CD4-positive, alpha-beta T cell treated with Interleukin-17A for 1 hour (primary cell): ENCODE measurements at regions not wholly inside any gene's neighbourhood (a gene's known extent, or its start where the extent isn't known, plus 50 kb on each side); places are given as distances from the start of the nearest gene placed in this dataset.

Experiments
- DNase-seq: peaks from one replicate; pipeline ENCODE4 v3.0.0-alpha.2; 2020

- no peak for DNase-seq
Observed at GRCh38 chr16:86122681-86123342, 223.8 kb downstream of the IRF8 start.

GRCh38 chr16:86124321-86124720, 225.4 kb downstream of the IRF8 start:
- DNase-seq: no peak

GRCh38 chr16:86126891-86127290, 227.9 kb downstream of the IRF8 start:
- no peak for DNase-seq

DNA sequence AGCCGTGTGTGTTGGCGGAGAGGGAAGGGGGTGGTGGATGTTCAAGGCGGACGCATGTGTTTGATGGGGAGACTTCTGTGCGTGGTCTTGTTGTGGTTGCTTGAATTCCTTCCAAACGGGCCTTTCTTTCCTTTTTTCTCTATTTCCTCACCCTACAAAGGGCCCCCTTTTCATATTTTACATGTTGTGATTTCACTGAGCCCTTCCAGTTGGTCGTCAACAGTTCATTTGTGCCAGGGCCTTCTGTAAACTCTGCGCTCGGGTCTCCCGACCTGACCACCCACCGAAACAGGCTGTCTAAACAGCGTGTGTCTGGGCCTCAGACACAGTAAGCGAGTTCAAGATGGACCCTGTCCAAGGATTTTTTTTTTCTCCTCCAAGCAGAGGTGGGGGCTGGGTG, 228.4 kb downstream of the IRF8 start:
- DNase-seq: no peak

GRCh38 chr16:86128246-86128645, 229.3 kb downstream of the IRF8 start:
- DNase-seq: no peak

DNA sequence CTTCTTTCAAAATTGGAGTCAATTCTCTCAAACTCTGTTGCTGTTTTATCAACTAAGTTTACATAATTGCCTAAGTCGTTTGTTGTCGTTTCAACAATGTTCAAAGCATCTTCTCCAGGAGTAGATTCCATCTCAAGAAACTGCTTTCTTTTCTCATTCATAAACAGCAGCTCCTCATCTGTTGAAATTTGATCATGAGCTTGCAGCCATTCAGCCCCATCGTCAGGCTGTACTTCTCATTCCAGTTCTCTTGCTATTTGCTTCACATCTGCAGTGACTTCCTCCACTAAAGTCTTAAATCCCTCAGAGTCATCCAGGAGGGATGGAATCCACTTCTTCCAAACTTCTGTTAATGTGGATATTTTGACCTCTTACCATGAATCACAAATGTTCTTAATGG, 230.6 kb downstream of the IRF8 start:
- no peak for DNase-seq

DNA sequence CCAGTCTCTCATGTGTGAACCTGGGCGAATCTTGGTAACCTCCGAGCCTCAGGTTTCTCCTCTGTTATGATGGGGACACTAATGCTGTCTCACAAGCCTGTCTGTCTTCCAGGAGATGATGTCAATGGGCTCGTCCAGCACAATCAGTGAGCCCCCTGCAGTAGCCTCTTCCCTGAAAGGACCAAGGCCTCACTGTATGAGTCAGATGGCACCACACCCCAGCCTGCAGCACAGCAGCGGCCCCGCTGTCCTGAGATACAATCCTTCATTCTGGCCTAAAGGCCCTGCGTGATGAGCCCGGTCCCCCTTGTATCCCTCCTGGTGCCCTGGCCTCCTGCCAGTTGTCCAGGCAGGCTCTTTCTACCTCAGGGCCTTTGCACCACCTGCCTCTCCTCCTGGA, 234.4 kb downstream of the IRF8 start:
- DNase-seq: no peak

DNA sequence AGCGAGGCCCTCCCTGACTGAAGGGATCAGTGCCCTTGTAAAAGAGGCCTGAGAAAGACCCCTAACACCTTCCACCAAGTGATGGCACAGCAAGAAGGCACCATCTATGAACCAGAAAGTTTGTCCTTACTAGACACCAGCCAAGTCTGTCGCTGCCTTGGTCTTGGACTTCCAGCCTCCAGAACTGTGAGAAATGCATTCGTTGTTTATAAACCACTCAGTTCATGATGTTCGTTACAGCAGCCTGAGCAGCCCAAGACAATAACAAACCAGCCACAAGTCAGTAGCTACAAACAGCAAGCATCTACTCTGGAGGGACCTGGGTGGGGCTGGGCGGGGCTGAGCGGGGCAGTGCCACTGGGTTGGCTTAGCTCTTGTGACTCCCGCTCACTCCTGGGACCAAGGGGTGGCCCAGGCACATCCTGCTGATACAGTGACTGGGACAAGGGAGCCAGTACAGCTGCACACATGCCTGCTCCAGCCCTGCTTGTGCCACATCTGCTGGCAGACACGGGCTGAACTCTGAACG, 234.9 kb downstream of the IRF8 start:
- DNase-seq: no peak

DNA sequence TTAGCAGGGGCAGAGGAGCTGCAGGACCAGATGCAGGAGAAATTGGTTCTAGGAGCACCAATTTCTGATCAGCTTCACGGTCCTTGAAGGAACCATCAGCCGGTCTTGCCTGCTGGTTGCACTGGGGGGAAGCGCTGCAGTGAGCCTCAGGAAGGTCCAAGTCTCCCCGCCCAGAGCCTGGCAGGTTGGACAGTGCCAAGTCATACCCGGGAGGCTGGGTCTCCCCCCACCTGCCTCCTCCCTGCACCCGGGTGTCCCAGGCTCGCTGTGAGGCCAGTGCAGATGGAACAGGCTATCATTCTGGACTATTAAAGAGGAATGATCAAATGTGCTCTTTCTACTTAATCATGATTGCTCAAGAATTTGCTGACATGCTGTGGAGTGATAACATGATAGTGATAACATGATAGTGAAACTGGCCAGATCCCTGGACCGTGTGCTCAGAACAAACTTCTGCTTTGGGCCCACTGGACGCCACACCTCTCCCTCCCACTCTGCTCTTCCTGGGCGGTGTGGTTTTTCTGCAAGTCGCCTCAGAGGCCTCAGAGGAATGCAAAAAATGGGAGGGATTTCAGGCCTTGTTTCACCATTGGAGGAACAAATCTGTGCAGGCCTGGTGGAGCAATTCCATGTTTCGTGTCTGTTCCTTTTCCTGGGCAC, 236.0 kb downstream of the IRF8 start:
- DNase-seq: no peak

DNA sequence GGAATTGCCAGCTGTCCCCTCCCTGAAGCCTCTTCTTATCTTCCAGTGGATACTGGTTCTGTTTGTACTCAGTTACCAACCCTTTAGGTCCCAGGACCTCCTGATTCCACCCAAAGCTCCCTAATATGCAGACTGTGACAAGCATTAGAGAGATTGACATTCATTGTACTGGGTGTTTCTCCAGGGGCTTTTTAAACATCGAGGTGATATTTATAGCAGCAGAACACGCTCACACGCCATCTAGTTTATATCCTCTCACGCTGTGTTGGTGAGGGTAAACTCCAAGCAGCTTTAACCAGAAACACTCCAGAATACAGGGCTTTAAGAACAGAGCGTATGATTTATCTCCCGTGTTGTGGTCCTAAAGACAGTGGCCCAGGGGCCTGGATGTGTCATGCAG, 238.4 kb downstream of the IRF8 start:
- DNase-seq: no peak

- DNase-seq: no peak
Observed at GRCh38 chr16:86138121-86139085, 239.4 kb downstream of the IRF8 start.

DNA sequence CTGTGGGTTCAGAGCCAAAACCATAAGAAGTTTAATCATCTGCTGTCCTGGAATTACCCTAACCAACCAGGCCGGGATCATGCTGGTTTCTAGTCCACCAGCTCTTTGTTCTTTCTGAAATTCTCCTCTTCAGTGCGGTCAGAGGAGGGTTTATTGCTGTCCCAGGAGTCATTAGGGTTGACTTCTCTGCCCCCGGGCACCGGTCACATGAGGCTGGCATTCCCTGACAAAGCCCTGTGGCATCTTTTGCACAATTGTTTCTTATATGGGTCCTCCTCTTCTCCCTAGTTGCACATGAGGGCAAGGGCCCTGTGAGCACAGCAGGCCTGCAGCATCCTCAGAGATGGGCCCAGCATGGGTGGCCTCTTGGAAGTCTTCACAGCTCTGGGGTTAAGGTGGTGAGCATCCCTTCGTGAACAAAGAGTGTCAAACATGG, 243.9 kb downstream of the IRF8 start:
- DNase-seq: no peak

DNA sequence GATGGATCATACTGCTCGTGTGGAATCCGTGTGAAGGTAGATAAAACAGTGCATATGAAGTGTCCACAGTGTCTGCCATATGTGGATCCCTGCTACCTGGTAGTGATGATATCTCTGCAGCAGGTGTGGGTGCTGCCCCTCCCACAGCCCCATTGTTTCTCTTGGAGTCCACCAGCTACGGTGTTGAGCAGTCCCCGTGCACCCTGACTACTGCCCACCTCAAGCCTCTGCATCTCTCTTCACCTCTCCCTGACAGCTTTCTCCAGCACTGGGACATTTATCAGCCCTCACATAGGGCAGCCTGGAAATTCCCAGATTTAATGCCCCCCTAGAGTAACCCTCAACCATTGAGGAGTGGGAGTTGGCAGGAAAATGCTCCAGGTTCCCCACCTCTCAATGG, 244.7 kb downstream of the IRF8 start:
- no peak for DNase-seq

GRCh38 chr16:86145669-86146068, 246.7 kb downstream of the IRF8 start:
- DNase-seq: no peak

- DNase-seq: no peak
Observed at GRCh38 chr16:86150641-86151238, 251.8 kb downstream of the IRF8 start.

DNA sequence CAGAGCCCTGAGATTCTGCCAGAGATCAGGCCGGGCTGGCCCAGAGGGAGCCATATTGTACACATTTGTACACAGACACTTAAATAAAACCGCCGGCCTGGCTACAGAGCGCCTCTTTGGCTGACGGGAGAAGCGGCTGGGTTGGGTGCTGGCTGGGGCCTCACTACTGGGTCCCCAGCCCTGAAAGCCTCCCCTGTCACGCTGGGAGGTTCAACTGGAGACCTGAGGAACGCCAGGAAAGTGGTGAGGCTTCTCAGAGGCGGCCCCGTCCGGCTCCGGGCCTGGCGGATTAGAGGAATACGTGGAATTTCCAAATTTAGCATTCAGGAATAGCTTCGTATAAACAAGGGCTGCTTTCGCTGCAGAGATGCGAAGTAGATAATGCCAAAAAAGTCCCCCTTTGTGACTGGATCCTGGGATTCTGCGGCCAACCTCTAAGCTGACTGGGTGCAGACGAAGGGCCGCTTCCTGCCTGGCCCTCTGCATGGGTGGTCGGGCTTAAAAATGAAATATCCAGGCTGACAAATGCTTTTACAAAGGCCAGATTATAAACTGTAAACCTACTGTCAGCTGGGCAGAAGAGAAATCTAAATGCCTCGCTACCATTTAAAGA, 252.4 kb downstream of the IRF8 start:
- DNase-seq: no peak

GRCh38 chr16:86156155-86156554, 257.2 kb downstream of the IRF8 start:
- DNase-seq: no peak

- no peak for DNase-seq
Observed at GRCh38 chr16:86157616-86158247, 258.8 kb downstream of the IRF8 start.

GRCh38 chr16:86158688-86159360, 259.9 kb downstream of the IRF8 start:
- DNase-seq: no peak

- no peak for DNase-seq
Observed at GRCh38 chr16:86165479-86165878, 266.5 kb downstream of the IRF8 start.

- no peak for DNase-seq
Observed at GRCh38 chr16:86166414-86166813, 267.5 kb downstream of the IRF8 start.
